ENCODE measurements at regions not wholly inside any gene's neighbourhood (a gene's known extent, or its start where the extent isn't known, plus 50 kb on each side); places are given as distances from the start of the nearest gene placed in this dataset.

GRCh38 chr12:98123021-98123461 is 392.3 kb upstream of the TMPO start:
- Histone ChIP-seq H3K27ac (ENCODE audit: low read length) (no peak overlapping the region), H3K36me3 (replicated peaks; ENCODE audit: low read depth, low read length) (no peaks in the 10 kb centered on the region), H3K4me2 (ENCODE audit: low read length) (no peak overlapping the region), H4K20me1 (ENCODE audit: insufficient read depth, low read length) (no peaks in the 10 kb centered on the region), H3K9ac (ENCODE audit: low read length) (no peak overlapping the region), H2AFZ (ENCODE audit: low read depth, low read length) (no peak overlapping the region), H3K79me2 (ENCODE audit: low read length) (no peaks in the 10 kb centered on the region), H3K27me3 (ENCODE audit: low read depth, low read length) (peaks cover 15% of the 10 kb centered on the region; the same call in 1 of the 2 replicates), H3K9me3 (ENCODE audit: insufficient read depth, low read length) (no peaks in the 10 kb centered on the region), H3K4me3 (ENCODE audit: low read length) (no peak overlapping the region), H3K4me1 (ENCODE audit: low read length) (no peaks in the 10 kb centered on the region)
- TF ChIP-seq EZH2phosphoT487 (IDR thresholded peaks at IDR 0.05; ENCODE audit: low read depth): no peak

- Histone ChIP-seq H3K36me3 (replicated peaks; ENCODE audit: low read depth, low read length) (no peaks in the 10 kb centered on the region), H3K4me2 (ENCODE audit: low read length) (no peak overlapping the region), H2AFZ (ENCODE audit: low read depth, low read length) (no peak overlapping the region), H4K20me1 (ENCODE audit: insufficient read depth, low read length) (no peaks in the 10 kb centered on the region), H3K9me3 (ENCODE audit: insufficient read depth, low read length) (no peaks in the 10 kb centered on the region), H3K27me3 (ENCODE audit: low read depth, low read length) (peaks cover 21% of the 10 kb centered on the region; the same call in 1 of the 2 replicates), H3K4me3 (ENCODE audit: low read length) (no peak overlapping the region), H3K79me2 (ENCODE audit: low read length) (no peaks in the 10 kb centered on the region), H3K4me1 (ENCODE audit: low read length) (no peaks in the 10 kb centered on the region), H3K27ac (ENCODE audit: low read length) (no peak overlapping the region), H3K9ac (ENCODE audit: low read length) (no peak overlapping the region)
- TF ChIP-seq CTCF (IDR thresholded peaks at IDR 0.05; ENCODE audit: low read depth, low read length) (no peak), EZH2phosphoT487 (IDR thresholded peaks at IDR 0.05; ENCODE audit: low read depth) (no peak)
Observed at GRCh38 chr12:98126637-98127335, 388.6 kb upstream of the TMPO start.

GRCh38 chr12:98127336-98127679 is 388.1 kb upstream of the TMPO start:
- no peaks in the 10 kb centered on the region for H3K79me2 ChIP-seq (ENCODE audit: low read length)
- no peak overlapping the region for H3K4me2 ChIP-seq (ENCODE audit: low read length)
- no peak overlapping the region for H2AFZ ChIP-seq (ENCODE audit: low read depth, low read length)
- H3K36me3 ChIP-seq (replicated peaks; ENCODE audit: low read depth, low read length): no peaks in the 10 kb centered on the region
- no peak overlapping the region for H3K9ac ChIP-seq (ENCODE audit: low read length)
- H3K27me3 ChIP-seq (ENCODE audit: low read depth, low read length): peaks cover 21% of the 10 kb centered on the region; the same call in 1 of the 2 replicates
- H3K27ac ChIP-seq (ENCODE audit: low read length): no peak overlapping the region
- no peaks in the 10 kb centered on the region for H3K9me3 ChIP-seq (ENCODE audit: insufficient read depth, low read length)
- H3K4me1 ChIP-seq (ENCODE audit: low read length): no peaks in the 10 kb centered on the region
- no peak overlapping the region for H3K4me3 ChIP-seq (ENCODE audit: low read length)
- no peak for TF ChIP-seq CTCF (IDR thresholded peaks at IDR 0.05; ENCODE audit: low read depth, low read length)
- TF ChIP-seq EZH2phosphoT487 (IDR thresholded peaks at IDR 0.05; ENCODE audit: low read depth): no peak
- H4K20me1 ChIP-seq (ENCODE audit: insufficient read depth, low read length): no peaks in the 10 kb centered on the region

- Histone ChIP-seq H3K9ac (ENCODE audit: low read length) (no peak overlapping the region), H3K4me3 (ENCODE audit: low read length) (no peak overlapping the region), H3K4me2 (ENCODE audit: low read length) (no peak overlapping the region), H3K36me3 (replicated peaks; ENCODE audit: low read depth, low read length) (no peaks in the 10 kb centered on the region), H3K79me2 (ENCODE audit: low read length) (no peaks in the 10 kb centered on the region), H3K27me3 (ENCODE audit: low read depth, low read length) (peaks cover 21% of the 10 kb centered on the region; the same call in 1 of the 2 replicates), H3K27ac (ENCODE audit: low read length) (no peak overlapping the region), H3K9me3 (ENCODE audit: insufficient read depth, low read length) (no peaks in the 10 kb centered on the region), H3K4me1 (ENCODE audit: low read length) (no peaks in the 10 kb centered on the region), H4K20me1 (ENCODE audit: insufficient read depth, low read length) (no peaks in the 10 kb centered on the region), H2AFZ (ENCODE audit: low read depth, low read length) (no peak overlapping the region)
- TF ChIP-seq CTCF (IDR thresholded peaks at IDR 0.05; ENCODE audit: low read depth, low read length): no peak
- TF ChIP-seq EZH2phosphoT487 (IDR thresholded peaks at IDR 0.05; ENCODE audit: low read depth): no peak
Observed at GRCh38 chr12:98127854-98128253, 387.5 kb upstream of the TMPO start.

All from OCI-LY3 (cell line).